ENCODE measurements at regions not wholly inside any gene's neighbourhood (a gene's known extent, or its start where the extent isn't known, plus 50 kb on each side); places are given as distances from the start of the nearest gene placed in this dataset.

DNA sequence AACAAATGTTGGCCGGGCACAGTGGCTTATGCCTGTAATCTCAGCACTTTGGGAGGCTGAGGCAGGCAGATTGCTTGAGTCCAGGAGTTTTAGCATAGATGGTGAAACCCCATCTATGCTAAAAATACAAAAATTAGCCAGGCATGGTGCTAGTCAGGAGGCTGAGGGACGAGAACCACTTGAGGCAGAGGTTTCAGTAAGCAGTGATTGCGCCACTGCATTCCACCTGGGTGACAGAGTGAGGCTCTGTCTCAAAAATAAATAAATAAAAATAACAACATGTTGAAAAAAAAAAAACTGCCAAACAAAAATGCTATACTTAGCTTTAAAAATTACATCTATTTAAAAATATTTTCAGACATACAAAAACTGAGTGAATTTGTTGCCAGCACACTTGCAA is 374.2 kb upstream of the SMIM31 start:
- ChIA-PET CTCF (interaction anchor here (0.6 kb wide), 1 partner anchor 156 kb away, joined by 3 read pairs; no protein-coding TSS in a partner anchor), POLR2A (no interaction called here)
- Mint-ChIP-seq H3K4me1 (ENCODE audit: insufficient read depth, unreplicated experiment) (no peaks in the 10 kb centered on the region), H3K27ac (ENCODE audit: low read depth, unreplicated experiment) (no peak overlapping the region), H3K9me3 (ENCODE audit: unreplicated experiment) (peaks cover 7% of the 10 kb centered on the region), H3K36me3 (ENCODE audit: insufficient read depth, unreplicated experiment) (no peaks in the 10 kb centered on the region), H3K4me3 (ENCODE audit: unreplicated experiment) (no peak overlapping the region), H3K27me3 (ENCODE audit: insufficient read depth, unreplicated experiment) (no peaks in the 10 kb centered on the region)
- TF ChIP-seq, protein P1, sequence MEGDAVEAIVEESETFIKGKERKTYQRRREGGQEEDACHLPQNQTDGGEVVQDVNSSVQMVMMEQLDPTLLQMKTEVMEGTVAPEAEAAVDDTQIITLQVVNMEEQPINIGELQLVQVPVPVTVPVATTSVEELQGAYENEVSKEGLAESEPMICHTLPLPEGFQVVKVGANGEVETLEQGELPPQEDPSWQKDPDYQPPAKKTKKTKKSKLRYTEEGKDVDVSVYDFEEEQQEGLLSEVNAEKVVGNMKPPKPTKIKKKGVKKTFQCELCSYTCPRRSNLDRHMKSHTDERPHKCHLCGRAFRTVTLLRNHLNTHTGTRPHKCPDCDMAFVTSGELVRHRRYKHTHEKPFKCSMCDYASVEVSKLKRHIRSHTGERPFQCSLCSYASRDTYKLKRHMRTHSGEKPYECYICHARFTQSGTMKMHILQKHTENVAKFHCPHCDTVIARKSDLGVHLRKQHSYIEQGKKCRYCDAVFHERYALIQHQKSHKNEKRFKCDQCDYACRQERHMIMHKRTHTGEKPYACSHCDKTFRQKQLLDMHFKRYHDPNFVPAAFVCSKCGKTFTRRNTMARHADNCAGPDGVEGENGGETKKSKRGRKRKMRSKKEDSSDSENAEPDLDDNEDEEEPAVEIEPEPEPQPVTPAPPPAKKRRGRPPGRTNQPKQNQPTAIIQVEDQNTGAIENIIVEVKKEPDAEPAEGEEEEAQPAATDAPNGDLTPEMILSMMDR (IDR thresholded peaks at IDR 0.05; ENCODE audit: unreplicated experiment), result no peak
- intact Hi-C loops (cut with micrococcal nuclease), result loop anchor here (5.0 kb wide), 1 partner anchor 822 kb away; no protein-coding TSS in a partner anchor
- no TSS peak for BruUV-seq (replicated peaks)
- DNase-seq (ENCODE audit: unreplicated experiment), result peak; percentile 33

DNA sequence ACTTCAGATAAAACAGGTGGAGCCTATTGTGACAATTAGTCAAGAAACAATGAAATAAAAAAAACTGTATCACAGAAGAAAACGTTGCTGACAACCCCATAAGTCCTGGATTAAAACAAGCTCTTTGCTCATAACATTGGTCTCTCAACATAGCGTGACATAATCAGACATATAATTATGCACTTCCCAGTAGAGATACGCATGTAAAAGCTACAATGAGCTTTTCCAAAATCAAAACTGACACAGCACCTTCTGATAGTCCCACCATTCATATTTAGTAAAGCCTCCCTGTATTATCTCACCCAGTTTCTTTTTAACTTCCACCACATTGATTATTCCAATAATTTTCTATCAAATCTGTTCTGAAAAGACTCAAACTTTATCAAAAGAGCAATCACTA is 372.1 kb upstream of the SMIM31 start:
- POLR2A ChIA-PET, result interaction anchor here (1.1 kb wide), 1 partner anchor 348 kb away, joined by 3 read pairs; no protein-coding TSS in a partner anchor
- no peak overlapping the region for H3K27ac Mint-ChIP-seq (ENCODE audit: low read depth, unreplicated experiment)
- intact Hi-C loops (cut with micrococcal nuclease), result loop anchor here (2.0 to 5.0 kb wide), 2 partner anchors 351 to 825 kb away; no protein-coding TSS in a partner anchor

GRCh38 chr4:164383058-164383357 is 370.9 kb upstream of the SMIM31 start:
- H3K27me3 Mint-ChIP-seq (ENCODE audit: insufficient read depth, unreplicated experiment), result no peaks in the 10 kb centered on the region
- peak overlapping the region; percentile 85 for H3K4me3 Mint-ChIP-seq (ENCODE audit: unreplicated experiment)
- ChIA-PET CTCF (interaction anchor here (0.6 kb wide), 1 partner anchor 72 kb away, joined by 3 read pairs; no protein-coding TSS in a partner anchor), POLR2A (interaction anchor here (1.1 kb wide), 1 partner anchor 347 kb away, joined by 3 read pairs; no protein-coding TSS in a partner anchor)
- peak overlapping the region; percentile 39 for H3K27ac Mint-ChIP-seq (ENCODE audit: low read depth, unreplicated experiment)
- no peaks in the 10 kb centered on the region for H3K36me3 Mint-ChIP-seq (ENCODE audit: insufficient read depth, unreplicated experiment)
- intact Hi-C loops (cut with micrococcal nuclease), result loop anchor here (2.0 to 5.0 kb wide), 2 partner anchors 350 to 826 kb away; no protein-coding TSS in a partner anchor
- BruUV-seq (replicated peaks), result no TSS peak
- no peaks in the 10 kb centered on the region for H3K4me1 Mint-ChIP-seq (ENCODE audit: insufficient read depth, unreplicated experiment)
- peaks cover 3% of the 10 kb centered on the region for H3K9me3 Mint-ChIP-seq (ENCODE audit: unreplicated experiment)
- TF ChIP-seq, protein P1 (IDR thresholded peaks at IDR 0.05; ENCODE audit: unreplicated experiment), result no peak
- peak; percentile 40 for DNase-seq (ENCODE audit: unreplicated experiment)

More for the DNA sequence above, 372.1 kb upstream of the SMIM31 start:
- CTCF ChIA-PET, result interaction anchor here (0.6 kb wide), 1 partner anchor 387 kb away, joined by 3 read pairs; no protein-coding TSS in a partner anchor
- no peaks in the 10 kb centered on the region for H3K36me3 Mint-ChIP-seq (ENCODE audit: insufficient read depth, unreplicated experiment)
- H3K4me3 Mint-ChIP-seq (ENCODE audit: unreplicated experiment), result no peak overlapping the region
- H3K9me3 Mint-ChIP-seq (ENCODE audit: unreplicated experiment), result peaks cover 7% of the 10 kb centered on the region
- no TSS peak for BruUV-seq (replicated peaks)
- H3K27me3 Mint-ChIP-seq (ENCODE audit: insufficient read depth, unreplicated experiment), result no peaks in the 10 kb centered on the region
- TF ChIP-seq, protein P1 (IDR thresholded peaks at IDR 0.05; ENCODE audit: unreplicated experiment), result no peak
- DNase-seq (ENCODE audit: unreplicated experiment), result no peak
- H3K4me1 Mint-ChIP-seq (ENCODE audit: insufficient read depth, unreplicated experiment), result no peaks in the 10 kb centered on the region

GRCh38 chr4:164383358-164384220 is 370.3 kb upstream of the SMIM31 start:
- TF ChIP-seq, protein P1 (IDR thresholded peaks at IDR 0.05; ENCODE audit: unreplicated experiment), result peak; percentile 15
- no peaks in the 10 kb centered on the region for H3K27me3 Mint-ChIP-seq (ENCODE audit: insufficient read depth, unreplicated experiment)
- ChIA-PET CTCF (interaction anchor here (0.6 kb wide), 1 partner anchor 72 kb away, joined by 3 read pairs; no protein-coding TSS in a partner anchor), POLR2A (no interaction called here)
- no peaks in the 10 kb centered on the region for H3K36me3 Mint-ChIP-seq (ENCODE audit: insufficient read depth, unreplicated experiment)
- H3K27ac Mint-ChIP-seq (ENCODE audit: low read depth, unreplicated experiment), result peak overlapping the region; percentile 39
- no peaks in the 10 kb centered on the region for H3K4me1 Mint-ChIP-seq (ENCODE audit: insufficient read depth, unreplicated experiment)
- peak; percentile 40 for DNase-seq (ENCODE audit: unreplicated experiment)
- BruUV-seq (replicated peaks), result no TSS peak
- peak overlapping the region; percentile 85 for H3K4me3 Mint-ChIP-seq (ENCODE audit: unreplicated experiment)
- H3K9me3 Mint-ChIP-seq (ENCODE audit: unreplicated experiment), result no peaks in the 10 kb centered on the region
- intact Hi-C loops (cut with micrococcal nuclease), result loop anchor here (2.0 to 5.0 kb wide), 2 partner anchors 349 to 826 kb away; no protein-coding TSS in a partner anchor

Measured in MCF 10A (cell line).